HG03439 (cell line): ENCODE measurements at regions not wholly inside any gene's neighbourhood (a gene's known extent, or its start where the extent isn't known, plus 50 kb on each side); places are given as distances from the start of the nearest gene placed in this dataset.

ENCODE experiments used
- ATAC-seq: cut with Tn5 transposase; IDR thresholded peaks from one replicate; pipeline ENCODE4 v1.9.1; 2021; ENCODE audit warnings: mild to moderate bottlenecking, moderate library complexity; ENCODE audit not compliant: unreplicated experiment

- no peak for ATAC-seq
Measured at GRCh38 chr10:129391464-129391863, 75.6 kb upstream of the MGMT start.

GRCh38 chr10:129392855-129393254, 74.2 kb upstream of the MGMT start:
- no peak for ATAC-seq

GRCh38 chr10:129393812-129394211, 73.2 kb upstream of the MGMT start:
- no peak for ATAC-seq

GRCh38 chr10:129394518-129395328, 72.3 kb upstream of the MGMT start:
- ATAC-seq = no peak

GRCh38 chr10:129396021-129396722, 70.9 kb upstream of the MGMT start:
- ATAC-seq = no peak

- ATAC-seq = no peak
Measured at GRCh38 chr10:129397198-129397974, 69.7 kb upstream of the MGMT start.

DNA sequence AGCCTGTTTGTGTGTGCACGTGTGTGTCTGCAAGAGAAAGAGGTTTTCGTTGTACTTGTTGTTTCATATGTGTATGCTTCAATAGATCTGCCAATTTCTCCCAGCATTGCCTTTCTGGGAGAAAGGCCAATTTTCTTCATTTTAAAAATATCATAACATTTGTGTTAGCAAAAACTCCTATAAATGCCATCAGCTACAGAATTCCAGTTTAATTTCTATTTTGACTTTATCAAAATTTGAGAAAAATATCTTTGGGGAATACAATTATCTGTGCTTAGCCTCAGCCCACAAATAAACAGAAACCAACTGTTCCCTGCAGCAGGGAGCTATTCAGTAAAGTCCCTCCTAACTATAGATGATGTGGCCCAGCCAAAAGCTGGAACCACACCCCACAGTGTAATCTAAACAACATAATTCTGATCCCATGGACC, 68.3 kb upstream of the MGMT start:
- no peak for ATAC-seq

DNA sequence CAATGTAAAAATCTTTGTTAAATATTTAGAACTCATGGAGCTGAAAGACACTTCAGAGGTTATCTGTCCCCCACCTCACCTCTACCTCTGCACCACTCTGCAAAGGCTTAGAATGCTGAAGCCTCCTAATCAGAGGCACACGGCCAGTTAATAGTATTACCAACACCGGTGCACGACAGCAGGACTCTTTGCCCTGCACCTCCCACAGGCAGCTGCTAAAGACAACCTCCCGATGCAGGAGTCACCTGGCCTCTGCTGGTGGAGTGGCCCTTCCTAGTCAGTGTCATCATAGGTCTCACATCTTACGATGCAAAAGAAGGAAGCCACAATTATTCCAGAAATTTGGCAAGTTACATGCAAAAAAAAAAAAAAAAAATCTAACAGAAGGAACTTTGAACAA, 66.6 kb upstream of the MGMT start:
- ATAC-seq = no peak

GRCh38 chr10:129402459-129402858, 64.6 kb upstream of the MGMT start:
- ATAC-seq = no peak

DNA sequence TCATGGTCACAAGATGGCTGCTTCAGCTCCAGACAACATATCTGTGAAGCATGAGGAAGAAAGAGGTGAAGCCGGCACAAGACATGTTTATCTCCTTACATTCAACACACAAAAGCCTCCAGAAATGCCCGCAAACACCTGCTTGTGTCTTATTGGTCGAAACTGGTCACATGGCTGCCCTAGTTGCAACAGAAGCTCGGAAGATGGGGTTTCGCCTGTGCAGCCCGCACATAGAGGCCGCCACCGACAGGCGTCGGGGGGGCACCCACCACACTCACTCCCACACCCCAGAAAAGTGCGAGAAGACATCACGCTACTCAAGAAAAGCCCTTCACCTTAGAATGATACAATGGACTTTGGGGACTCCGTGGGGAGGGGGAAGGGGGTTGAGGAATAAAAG, 63.0 kb upstream of the MGMT start:
- no peak for ATAC-seq

GRCh38 chr10:129405389-129405788, 61.7 kb upstream of the MGMT start:
- ATAC-seq = no peak

DNA sequence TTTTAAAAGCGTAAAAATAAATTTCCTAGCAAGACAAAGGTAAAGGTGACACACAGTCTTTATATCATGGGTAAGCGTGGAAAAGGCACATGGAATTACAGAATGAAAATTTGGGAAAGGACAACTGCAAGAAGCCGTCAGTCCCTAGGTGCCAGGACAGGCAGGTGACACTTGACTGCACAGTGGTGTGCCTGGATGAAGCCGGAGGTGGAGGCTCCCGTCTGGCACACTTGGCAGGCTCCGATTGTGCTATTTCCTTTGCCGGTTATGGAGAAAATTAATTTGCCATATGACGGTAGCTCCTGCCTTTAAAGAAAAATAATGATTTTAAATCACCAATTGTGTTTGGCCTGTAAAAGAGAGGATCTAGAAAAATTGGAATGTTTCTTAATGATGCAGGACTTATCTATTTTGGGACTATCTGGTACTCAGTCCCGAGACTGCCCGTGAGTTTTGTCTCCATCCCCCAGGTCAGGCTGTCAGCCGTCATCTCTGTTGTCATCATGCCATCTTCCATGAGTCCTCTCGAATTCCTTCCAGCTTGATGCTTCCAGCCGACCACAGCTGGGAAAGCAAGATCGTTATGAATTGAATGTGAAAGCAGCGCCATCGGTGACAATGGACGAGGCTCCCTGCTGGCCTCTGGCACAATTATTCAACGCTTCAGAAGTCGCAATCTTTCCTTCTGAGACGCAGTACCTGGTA, 56.2 kb upstream of the MGMT start:
- no peak for ATAC-seq

GRCh38 chr10:129411393-129411705, 55.7 kb upstream of the MGMT start:
- ATAC-seq = no peak

DNA sequence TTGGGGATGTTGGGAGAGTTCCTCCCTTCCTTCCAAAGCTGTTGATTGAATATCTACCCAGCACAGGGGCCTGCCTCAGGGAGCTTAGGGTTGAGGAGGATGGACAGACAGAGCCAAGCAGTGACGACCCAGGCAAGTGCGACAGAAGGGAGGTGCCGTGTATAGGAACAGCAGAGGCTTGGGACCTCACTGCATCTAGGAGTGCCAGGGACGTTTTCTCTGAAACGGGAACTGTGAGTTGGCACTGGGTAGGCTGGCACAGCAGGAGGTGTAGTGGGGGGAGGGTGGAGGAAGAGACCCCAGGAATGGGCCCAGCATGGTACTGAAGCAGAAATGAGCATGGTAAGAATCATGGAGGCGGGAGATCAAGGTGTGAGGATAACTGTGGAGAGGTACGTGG, 55.3 kb upstream of the MGMT start:
- ATAC-seq = no peak

- ATAC-seq = no peak
Measured at GRCh38 chr10:129413024-129413423, 54.0 kb upstream of the MGMT start.

GRCh38 chr10:129415215-129416140, 51.6 kb upstream of the MGMT start:
- no peak for ATAC-seq

DNA sequence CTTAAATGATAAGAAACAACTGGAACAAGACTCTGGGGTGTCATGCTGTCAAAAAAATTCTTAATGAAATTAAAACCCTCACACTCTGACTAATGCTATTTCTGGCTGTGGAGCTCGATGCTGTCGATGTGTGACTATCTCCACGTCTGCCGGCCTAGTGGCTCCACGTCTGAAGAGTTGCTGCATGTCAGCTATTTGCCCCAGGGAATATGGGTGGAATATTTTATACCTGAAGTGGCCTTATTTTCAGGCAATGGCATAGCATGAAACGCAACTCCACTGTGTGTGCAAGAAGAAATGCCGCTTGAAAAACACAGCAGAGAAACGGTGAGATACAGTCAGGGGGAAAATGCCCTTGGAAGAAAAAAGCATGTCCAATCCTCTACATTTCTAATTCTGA, 50.9 kb upstream of the MGMT start:
- ATAC-seq = no peak

DNA sequence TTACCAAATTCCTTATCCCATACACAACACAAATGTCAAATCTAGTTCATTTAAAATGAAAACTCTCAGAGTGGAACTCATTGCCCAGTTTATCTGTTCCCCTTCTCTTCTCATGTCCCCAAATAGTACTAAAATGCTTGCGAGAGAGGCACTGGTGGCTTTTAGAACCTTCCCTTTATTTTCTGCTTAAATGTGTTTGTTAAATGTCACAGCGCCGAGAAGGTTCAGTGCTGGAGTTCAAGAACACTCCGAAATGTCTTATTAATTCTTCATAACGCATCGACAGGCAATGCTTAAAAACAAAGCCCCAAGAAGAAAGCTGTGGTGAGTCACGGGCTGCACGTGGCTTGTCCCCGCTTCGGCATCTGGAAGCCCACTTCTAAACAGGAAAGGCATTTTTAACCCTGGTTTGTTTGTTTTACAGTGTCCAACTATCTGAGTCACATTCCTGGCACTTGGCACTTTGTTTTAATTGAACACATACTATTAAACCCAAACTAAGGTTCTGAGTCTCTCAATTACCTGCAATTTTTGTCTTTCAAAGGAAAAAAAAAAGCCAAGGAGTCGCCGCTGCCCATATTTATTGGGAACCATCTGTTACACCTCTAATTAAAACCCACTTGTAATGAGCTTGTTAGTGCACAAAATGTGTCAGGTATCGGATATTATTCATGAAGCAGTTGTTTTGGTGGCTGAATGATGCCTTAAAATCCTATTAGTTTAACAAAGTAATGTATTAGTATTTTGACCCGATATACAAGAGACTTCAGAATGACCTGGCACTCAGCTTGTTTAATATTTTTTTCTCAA, 49.9 kb upstream of the MGMT start:
- ATAC-seq = no peak
